Kidney (tissue), 13 donors: ENCODE measurements at regions not wholly inside any gene's neighbourhood (a gene's known extent, or its start where the extent isn't known, plus 50 kb on each side); places are given as distances from the start of the nearest gene placed in this dataset.

Experiments
- DNase-seq, 5 donors: peaks; one replicate each; pipeline ENCODE4 v3.0.0-alpha.2; 2013 to 2020
- FAIRE-seq: peaks from 2 replicates; lab custom pipeline; 2012; peaks lifted over from hg19 to GRCh38; lab: Jason Lieb, UNC
- H3K27ac ChIP-seq, 2 donors: one replicate each; pipeline ENCODE4 v1.7.0; 2013; ENCODE audit warnings: low read depth in 2 of 2, low read length in 2 of 2, inconsistent platforms in 1 of 2
- H3K27me3 ChIP-seq: one replicate; pipeline ENCODE4 v1.7.1; 2013; ENCODE audit warnings: low read length, inconsistent platforms; ENCODE audit not compliant: control insufficient read depth, insufficient read depth
- H3K36me3 ChIP-seq, 3 donors: one replicate each; pipeline versions ENCODE4 v1.7.0 to v1.7.1; 2013; ENCODE audit warnings: low read length in 3 of 3, control low read depth in 1 of 3, inconsistent platforms in 1 of 3; ENCODE audit not compliant: insufficient read depth in 3 of 3, control insufficient read depth in 2 of 3
- H3K4me1 ChIP-seq, 3 donors: one replicate each; pipeline versions ENCODE4 v1.7.0 to v1.7.1; 2013; ENCODE audit warnings: low read length in 3 of 3, inconsistent platforms in 1 of 3, low read depth in 1 of 3; ENCODE audit not compliant: control insufficient read depth in 2 of 3, insufficient read depth in 2 of 3
- H3K4me3 ChIP-seq, 3 donors: one replicate each; pipeline versions ENCODE4 v1.7.0 to v1.8.1; 2013; ENCODE audit warnings: low read length in 3 of 3, control low read depth in 1 of 3, inconsistent platforms in 1 of 3
- H3K9ac ChIP-seq, 3 donors: one replicate each; pipeline versions ENCODE4 v1.7.0 to v1.7.1; 2013; ENCODE audit warnings: low read length in 3 of 3, control low read depth in 1 of 3, inconsistent platforms in 1 of 3
- H3K9me3 ChIP-seq, 3 donors: one replicate each; pipeline versions ENCODE4 v1.7.0 to v1.7.1; 2013; ENCODE audit warnings: low read length in 3 of 3, control low read depth in 1 of 3, inconsistent platforms in 1 of 3; ENCODE audit not compliant: control insufficient read depth in 2 of 3, insufficient read depth in 1 of 3
- CTCF ChIP-seq: IDR thresholded peaks from 3 replicates; pipeline ENCODE4 v1.5.1; 2012; ENCODE audit warnings: mild to moderate bottlenecking, moderate library complexity, borderline replicate concordance; ENCODE audit not compliant: insufficient read depth; ENCODE audit errors: extremely low read depth
- intact Hi-C: fragments of 100-400 bp; cut with DNase I; formaldehyde crosslinking; loops from one replicate; pipeline ENCODE4 v1.11.1; 2022
- donor health status: control.
- donor health status: control.
- donor health status: control.
- donor health status: control.
- donor health status: control.
- donor health status: DM: yes; HTN: yes; CAD: no.
- donor health status: Normal renal cell carcinoma (clear cell type).

DNA sequence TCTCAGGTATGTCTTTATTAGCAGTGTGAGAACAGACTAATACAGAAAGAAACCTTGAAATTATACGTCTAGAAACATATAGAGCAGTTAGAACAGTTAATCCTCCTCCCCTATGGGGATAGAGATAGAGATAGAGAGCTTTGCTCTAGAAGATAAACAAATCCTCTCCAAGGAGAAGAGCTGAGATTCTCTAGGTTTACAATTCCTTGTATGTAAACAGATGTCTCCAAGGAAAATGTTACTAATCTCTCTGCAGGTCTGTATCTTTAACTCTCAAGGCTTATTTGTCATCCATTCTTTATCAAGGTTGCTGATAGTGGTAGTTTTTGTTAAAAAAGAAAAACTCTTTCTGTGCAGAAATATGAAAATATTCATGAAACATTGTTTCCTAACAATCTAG is 282.1 kb upstream of the GIMD1 start:
- DNase-seq (no peak), FAIRE-seq (no peak)
- no peak for TF ChIP-seq CTCF
- Histone ChIP-seq H3K9me3 (no peaks in the 10 kb centered on the region), H3K27me3 (no peaks in the 10 kb centered on the region), H3K9ac (no peak overlapping the region), H3K36me3 (no peaks in the 10 kb centered on the region), H3K4me3 (no peak overlapping the region), H3K4me1 (no peaks in the 10 kb centered on the region), H3K27ac (no peak overlapping the region)
- intact Hi-C loops, result no loop called here

DNA sequence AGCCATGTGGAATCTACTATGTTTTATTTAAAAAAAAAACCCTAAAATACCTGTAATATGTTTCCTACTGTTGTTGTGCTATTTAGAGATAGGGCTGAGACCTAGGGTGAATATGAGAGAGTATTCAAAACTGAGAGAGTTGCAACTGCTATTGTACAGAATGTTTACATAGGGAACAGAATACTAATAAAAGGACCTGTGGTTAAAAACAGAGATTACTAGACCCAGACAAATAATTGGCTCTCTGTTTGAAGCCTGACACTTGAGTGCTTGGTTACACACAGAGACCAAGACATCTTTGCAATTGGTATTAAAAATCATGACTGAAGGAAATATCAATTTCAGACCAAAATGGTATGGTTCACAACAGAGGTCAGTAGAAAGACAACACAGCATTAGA is 278.9 kb upstream of the GIMD1 start:
- H3K4me3 ChIP-seq, result no peak overlapping the region
- TF ChIP-seq CTCF, result no peak
- H3K36me3 ChIP-seq, result no peaks in the 10 kb centered on the region
- FAIRE-seq (no peak), DNase-seq (no peak)
- H3K4me1 ChIP-seq, result no peaks in the 10 kb centered on the region
- no peaks in the 10 kb centered on the region for H3K27me3 ChIP-seq
- no peak overlapping the region for H3K27ac ChIP-seq
- no peak overlapping the region for H3K9ac ChIP-seq
- intact Hi-C loops, result no loop called here
- H3K9me3 ChIP-seq, result no peaks in the 10 kb centered on the region

GRCh38 chr4:106629268-106629625 is 260.7 kb upstream of the GIMD1 start:
- Histone ChIP-seq H3K9ac (no peak overlapping the region), H3K4me1 (no peaks in the 10 kb centered on the region), H3K4me3 (no peak overlapping the region), H3K27me3 (no peaks in the 10 kb centered on the region), H3K36me3 (no peaks in the 10 kb centered on the region), H3K27ac (no peak overlapping the region), H3K9me3 (no peaks in the 10 kb centered on the region)
- intact Hi-C loops, result no loop called here
- DNase-seq (no peak), FAIRE-seq (no peak)
- no peak for TF ChIP-seq CTCF

- Histone ChIP-seq H3K4me1 (no peaks in the 10 kb centered on the region), H3K27ac (no peak overlapping the region), H3K9me3 (no peaks in the 10 kb centered on the region), H3K27me3 (no peaks in the 10 kb centered on the region), H3K9ac (no peak overlapping the region), H3K4me3 (no peak overlapping the region), H3K36me3 (no peaks in the 10 kb centered on the region)
- FAIRE-seq (no peak), DNase-seq (no peak)
- TF ChIP-seq CTCF, result no peak
- intact Hi-C loops, result no loop called here
These were observed 260.1 kb upstream of the GIMD1 start for GRCh38 chr4:106628586-106629267.
